ENCODE measurements at regions not wholly inside any gene's neighbourhood (a gene's known extent, or its start where the extent isn't known, plus 50 kb on each side); places are given as distances from the start of the nearest gene placed in this dataset.

DNA sequence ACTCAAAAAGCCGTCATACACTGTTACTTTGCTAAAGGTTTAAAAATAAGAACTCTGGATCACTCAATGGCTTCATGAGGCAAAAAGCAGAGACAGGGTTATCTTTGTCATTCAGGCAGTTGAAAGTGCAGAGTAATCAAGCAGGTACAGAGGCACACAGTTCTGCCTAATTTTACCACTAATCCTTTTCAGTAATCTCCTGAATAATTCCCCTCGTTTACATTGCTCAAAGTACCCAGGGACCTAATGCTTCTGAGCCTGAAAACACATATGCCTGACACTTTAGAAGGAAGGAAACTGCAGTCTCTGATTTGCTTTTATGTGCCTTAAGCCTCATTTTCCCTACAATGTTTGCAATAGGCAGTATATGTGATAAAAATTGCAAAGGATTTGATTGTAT is 71.4 kb upstream of the TRAM1L1 start:
- Histone ChIP-seq H2AFZ (ENCODE audit: low read length) (no peak overlapping the region), H3K23me2 (ENCODE audit: insufficient read length, low read depth, low read length, poor library complexity, severe bottlenecking) (no peaks in the 10 kb centered on the region), H3K9me3 (ENCODE audit: control insufficient read depth, low read depth, low read length) (no peaks in the 10 kb centered on the region), H3K27ac (ENCODE audit: insufficient read length, low read depth, low read length) (no peak overlapping the region), H3K23ac (ENCODE audit: insufficient read length, low read depth, low read length) (no peak overlapping the region), H2AK5ac (ENCODE audit: insufficient read length, low read length) (no peak overlapping the region), H3K4me1 (ENCODE audit: insufficient read depth, low read length) (no peaks in the 10 kb centered on the region), H4K5ac (ENCODE audit: insufficient read length, low read depth, low read length) (no peak overlapping the region), H3K79me2 (ENCODE audit: insufficient read depth, low read length) (no peaks in the 10 kb centered on the region), H3K14ac (ENCODE audit: insufficient read depth, low read length) (no peak overlapping the region), H3K18ac (ENCODE audit: insufficient read length, low read depth, low read length) (no peak overlapping the region), H2BK12ac (ENCODE audit: insufficient read length, low read depth, low read length) (no peak overlapping the region), H2BK5ac (ENCODE audit: insufficient read length, low read length) (no peak overlapping the region), H3K9ac (ENCODE audit: extremely low read depth, insufficient read length, low read length) (no peak overlapping the region), H4K8ac (replicated peaks; ENCODE audit: insufficient read length, low read depth, low read length) (no peak overlapping the region), H2BK120ac (ENCODE audit: low read depth, low read length, poor library complexity, severe bottlenecking) (no peak overlapping the region), H3K4me2 (ENCODE audit: insufficient read depth, insufficient read length, low read length) (no peak overlapping the region), H4K20me1 (ENCODE audit: control insufficient read depth, insufficient read depth, insufficient read length) (no peaks in the 10 kb centered on the region), H2BK15ac (ENCODE audit: low read depth, low read length) (no peak overlapping the region), H3T11ph (ENCODE audit: low read length) (no peak overlapping the region), H4K91ac (ENCODE audit: insufficient read length, low read depth, low read length) (no peak overlapping the region), H3K27me3 (ENCODE audit: insufficient read depth, low read length) (no peaks in the 10 kb centered on the region), H3K79me1 (ENCODE audit: insufficient read depth, low read depth, low read length, poor library complexity, severe bottlenecking) (no peaks in the 10 kb centered on the region), H3K56ac (ENCODE audit: insufficient read length, low read depth, low read length) (no peak overlapping the region), H3K4ac (ENCODE audit: low read depth, low read length) (no peak overlapping the region), H2BK20ac (ENCODE audit: low read depth, low read length, poor library complexity, severe bottlenecking) (no peak overlapping the region)
- H3K36me3 Mint-ChIP-seq (ENCODE audit: insufficient read depth in 1 of 3, low read depth in 3 of 3) = peaks cover 0 to 5% (median 2%) of the 10 kb centered on the region in 3 experiments; a peak in 3 of 7 replicates
- H3K27me3 Mint-ChIP-seq (ENCODE audit: low read depth) = no peaks in the 10 kb centered on the region
- H3K9me3 Mint-ChIP-seq = peaks cover 0 to 2% of the 10 kb centered on the region in 2 experiments; a peak in 3 of 5 replicates
- H3K4me1 Mint-ChIP-seq = peaks cover 8 to 18% of the 10 kb centered on the region in 2 experiments
- DNase-seq = no peak
- H3K4me3 Mint-ChIP-seq = no peak overlapping the region
- no peak for TF ChIP-seq CTCF (conservative IDR thresholded peaks at IDR 0.05)
- no CpG with 5 or more reads among the region's 2 CpGs for WGBS (ENCODE audit: extremely low coverage, insufficient read length, low lambda C conversion rate)
- peak overlapping the region in 2 of 3 experiments; percentile 89; a peak in 3 of 7 replicates for H3K27ac Mint-ChIP-seq

All from H9 (cell line).